NCI-H2171 (cell line): ENCODE measurements at regions not wholly inside any gene's neighbourhood (a gene's known extent, or its start where the extent isn't known, plus 50 kb on each side); places are given as distances from the start of the nearest gene placed in this dataset.

ENCODE experiments used
- DNase-seq: peaks from one replicate; lab custom pipeline; 2025; lab: John Stamatoyannopoulos, UW

DNA sequence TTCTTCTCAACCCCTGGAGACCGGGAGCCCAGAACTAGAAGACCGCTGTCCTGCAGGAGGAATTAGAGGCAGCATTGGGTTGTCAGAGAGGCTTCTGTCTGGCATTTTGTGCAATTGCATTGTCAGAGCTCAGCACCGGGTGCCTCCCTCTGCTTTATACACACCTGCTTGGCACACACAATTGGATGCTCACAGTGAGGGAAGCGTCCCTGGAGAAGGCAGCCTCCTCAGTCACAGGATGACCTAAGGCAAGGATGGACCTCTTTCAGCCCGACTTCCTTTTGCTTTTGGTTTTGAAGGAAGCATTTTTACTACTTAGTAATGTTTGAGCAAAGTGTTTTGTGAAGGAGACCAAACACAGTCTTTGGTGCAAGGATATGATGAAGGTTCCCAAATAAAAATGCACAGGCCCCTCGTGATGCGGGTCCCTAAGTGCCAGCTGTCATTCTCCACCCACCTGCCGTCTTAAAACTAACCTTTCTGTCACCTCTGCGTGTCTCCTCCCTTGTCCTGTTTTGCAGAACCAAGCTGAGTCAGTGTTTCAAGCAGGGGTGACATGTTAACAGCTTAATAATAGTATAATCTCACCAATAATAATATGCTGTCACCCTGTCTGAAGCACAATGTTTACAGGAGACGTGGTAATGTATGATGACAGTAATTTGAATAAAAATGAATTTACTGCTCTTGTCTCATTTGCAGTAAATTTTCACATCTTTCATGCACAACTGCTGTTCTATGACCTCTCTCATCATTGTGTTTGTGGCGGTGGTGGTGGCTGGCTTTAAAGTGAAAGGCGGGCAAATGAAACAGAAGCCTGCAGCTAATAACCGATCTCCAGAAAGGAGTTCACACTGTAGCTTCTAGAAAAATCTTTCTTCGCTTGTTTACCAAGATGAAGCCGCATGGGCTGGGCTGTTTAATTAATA lies 430.2 kb upstream of the MKI67 start:
- DNase-seq, result no peak

GRCh38 chr10:128557149-128557710 lies 431.0 kb upstream of the MKI67 start:
- no peak for DNase-seq

GRCh38 chr10:128560406-128560805 lies 434.2 kb upstream of the MKI67 start:
- DNase-seq, result no peak

- no peak for DNase-seq
These were observed 434.8 kb upstream of the MKI67 start for GRCh38 chr10:128560993-128561392.

DNA sequence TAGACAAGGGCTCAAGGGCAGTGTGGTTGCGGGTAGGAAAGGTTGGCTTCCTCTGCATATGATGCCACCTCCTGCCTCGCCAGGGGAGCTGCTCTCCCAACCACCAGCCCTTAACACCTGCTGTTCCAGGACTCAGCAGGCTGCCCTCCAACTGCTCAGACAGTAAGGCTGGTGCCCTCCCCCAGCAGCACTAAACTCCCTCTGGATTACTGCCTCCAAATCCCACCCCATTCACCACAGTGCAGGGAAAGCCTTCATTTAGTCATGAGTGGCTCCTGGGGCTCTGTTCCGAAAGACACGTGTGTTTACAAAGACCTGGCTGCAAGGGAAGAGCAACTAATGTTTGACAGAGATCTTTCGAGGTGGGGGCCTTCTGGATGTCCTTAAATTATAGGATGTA lies 437.2 kb upstream of the MKI67 start:
- DNase-seq, result no peak

DNA sequence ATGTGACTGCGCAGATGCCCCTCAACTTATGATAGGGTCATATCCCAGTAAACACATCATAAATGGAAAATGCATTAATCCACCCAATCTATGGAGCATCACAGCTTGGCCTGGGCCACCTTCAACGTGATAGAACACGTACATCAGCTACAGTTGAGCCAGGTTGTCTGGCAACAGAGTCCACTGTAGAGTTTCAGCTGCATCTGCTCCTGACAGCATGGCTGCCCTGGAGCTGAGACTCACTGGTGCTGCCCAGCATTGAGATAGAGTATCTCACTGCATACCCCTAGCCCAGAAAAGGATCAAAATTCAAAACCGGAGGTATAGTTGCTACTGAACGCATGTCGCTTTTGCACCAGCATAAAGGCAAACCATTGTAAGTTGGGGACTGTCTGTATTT lies 437.7 kb upstream of the MKI67 start:
- no peak for DNase-seq

DNA sequence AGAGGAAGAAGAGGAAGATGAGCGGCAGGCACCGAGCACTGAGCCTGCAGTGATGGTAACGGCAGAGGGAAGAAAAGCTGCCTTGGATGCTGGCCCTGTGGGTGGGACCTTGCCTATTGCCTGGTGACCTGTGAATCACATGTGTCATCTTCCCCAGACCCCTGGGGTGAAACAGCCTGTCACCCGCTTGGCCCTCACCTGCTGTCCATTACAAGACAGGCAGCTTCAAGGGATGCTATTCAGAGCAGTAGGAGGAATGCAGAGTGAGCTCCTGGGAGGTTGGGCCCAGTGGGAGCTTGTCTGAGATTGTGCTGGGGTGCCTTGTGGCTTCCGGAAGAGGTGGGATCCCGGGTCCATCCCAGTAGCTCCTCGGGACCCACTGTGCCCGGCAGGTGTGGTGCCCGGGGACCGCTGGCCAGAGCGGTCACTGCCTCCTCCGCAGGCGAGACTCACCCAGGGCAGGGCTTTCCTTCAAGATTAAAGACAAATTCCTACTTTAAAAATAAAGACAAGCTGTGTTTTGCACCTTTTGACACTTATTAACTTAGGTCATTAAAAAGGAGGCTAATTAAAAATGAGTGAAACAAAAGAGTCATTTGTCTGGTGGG lies 440.2 kb upstream of the MKI67 start:
- no peak for DNase-seq

DNA sequence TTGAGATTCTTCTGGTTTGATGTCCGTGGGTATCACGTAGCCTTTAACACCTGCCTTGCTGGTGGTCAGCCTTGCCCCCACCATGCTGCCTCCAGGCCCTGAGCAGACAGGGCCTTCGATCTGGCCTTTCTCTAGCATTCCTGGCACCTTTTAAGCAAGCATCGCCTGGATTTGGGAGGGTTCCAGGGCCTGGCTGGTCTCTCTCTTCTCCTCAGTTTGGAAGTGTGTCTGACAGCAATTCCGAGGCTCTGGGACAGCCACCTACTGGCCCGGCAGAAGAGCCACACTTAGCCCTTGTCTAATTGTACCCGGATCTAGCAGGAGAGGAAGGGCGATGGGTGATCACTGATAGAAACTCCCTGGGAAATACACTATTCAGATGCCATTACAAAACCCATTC lies 441.3 kb upstream of the MKI67 start:
- no peak for DNase-seq

DNA sequence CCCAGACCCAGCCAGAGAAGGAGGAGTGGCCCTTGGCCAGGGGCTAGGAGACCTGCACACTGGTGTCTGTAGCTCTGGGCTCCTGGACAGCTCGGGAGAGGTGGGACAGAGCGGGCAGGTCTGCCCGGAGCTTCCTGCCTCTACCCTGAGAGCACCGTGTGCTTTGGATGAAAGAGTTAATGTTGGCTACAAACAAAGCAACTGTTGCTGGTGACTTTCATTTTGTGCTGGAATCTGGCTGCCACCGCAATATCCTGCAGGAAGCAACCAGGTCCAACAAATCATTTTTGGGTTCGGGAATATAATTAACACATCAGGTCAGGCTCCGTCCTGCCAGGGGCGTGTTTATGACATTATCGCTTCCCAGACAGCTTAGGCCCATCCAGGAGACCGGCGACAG lies 441.8 kb upstream of the MKI67 start:
- no peak for DNase-seq

- DNase-seq, result no peak
These were observed 442.3 kb upstream of the MKI67 start for GRCh38 chr10:128568491-128568890.

- DNase-seq, result peak; percentile 79
These were observed 443.0 kb upstream of the MKI67 start for GRCh38 chr10:128568990-128569945.

- DNase-seq, result no peak
These were observed 444.2 kb upstream of the MKI67 start for GRCh38 chr10:128570319-128570995.

GRCh38 chr10:128571071-128571470 lies 444.8 kb upstream of the MKI67 start:
- DNase-seq, result no peak

GRCh38 chr10:128571745-128572144 lies 445.5 kb upstream of the MKI67 start:
- DNase-seq, result no peak

DNA sequence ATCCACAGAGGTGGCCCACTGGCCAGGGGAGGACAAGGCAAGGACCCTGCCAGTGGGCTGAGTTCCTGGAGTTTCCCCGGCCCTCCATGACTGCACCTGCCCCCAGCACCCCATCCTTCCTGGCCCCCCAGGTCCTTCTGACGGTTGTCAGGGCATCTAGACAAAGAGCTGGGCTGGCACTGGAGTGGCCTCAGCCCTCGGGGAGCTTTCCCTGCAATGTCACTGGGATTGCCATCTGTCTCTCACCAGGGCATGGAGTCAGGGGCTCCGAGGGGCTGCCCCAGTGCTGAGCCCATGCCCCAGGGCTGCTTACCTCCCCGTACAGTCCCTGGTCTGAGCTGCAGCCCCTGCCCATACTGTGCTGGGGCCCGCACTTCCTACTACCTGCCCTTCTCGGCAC lies 446.5 kb upstream of the MKI67 start:
- DNase-seq, result no peak

GRCh38 chr10:128573281-128573845 lies 447.1 kb upstream of the MKI67 start:
- DNase-seq, result no peak

DNA sequence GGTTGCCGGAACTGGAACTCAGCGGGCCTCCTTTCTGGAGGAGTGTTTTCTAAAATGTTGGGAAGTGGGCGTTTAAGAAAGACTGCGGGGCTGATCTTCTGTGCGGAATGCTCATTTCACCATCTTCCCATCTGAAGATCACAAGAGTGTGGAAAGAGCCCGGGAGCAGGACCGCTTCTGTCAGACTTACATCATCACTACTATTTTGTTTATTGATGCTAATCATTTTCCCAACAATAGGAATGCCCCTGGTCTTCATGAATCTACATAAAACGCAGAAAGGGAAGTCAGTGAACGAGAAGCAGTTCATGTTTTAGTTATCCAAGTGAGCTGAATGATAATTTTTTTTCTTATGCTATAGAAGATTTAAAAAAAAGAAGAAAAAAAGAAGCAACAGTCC lies 447.8 kb upstream of the MKI67 start:
- DNase-seq, result no peak

DNA sequence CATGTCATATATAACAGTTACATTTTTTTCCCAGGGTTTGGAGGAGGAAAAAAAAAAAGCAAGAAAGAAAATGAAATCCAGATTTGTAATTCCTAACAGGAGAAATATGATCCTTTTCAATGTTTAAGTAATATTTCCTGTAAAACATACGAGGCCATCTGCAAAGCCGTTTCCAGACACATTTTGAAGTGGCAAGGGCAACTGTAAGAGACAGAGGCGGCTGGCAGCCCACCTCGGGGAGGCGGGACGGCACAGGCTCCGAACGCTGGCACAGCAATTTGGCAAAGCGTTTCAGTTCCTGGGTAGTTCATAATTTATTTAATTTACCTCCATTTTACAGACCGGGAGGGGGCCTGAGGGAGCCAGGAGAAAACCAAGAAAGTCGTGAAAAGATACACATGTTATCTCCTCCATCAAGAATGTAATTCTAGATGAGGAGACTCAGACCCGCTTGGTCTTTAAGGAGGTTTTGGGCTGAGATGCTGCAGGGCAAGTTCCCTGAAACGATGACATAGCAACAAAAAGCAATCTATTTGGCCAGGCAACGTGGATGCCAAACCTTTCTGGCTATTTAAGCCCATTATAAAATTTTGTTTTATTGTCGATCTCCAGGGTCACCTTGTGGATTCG lies 448.5 kb upstream of the MKI67 start:
- no peak for DNase-seq

DNA sequence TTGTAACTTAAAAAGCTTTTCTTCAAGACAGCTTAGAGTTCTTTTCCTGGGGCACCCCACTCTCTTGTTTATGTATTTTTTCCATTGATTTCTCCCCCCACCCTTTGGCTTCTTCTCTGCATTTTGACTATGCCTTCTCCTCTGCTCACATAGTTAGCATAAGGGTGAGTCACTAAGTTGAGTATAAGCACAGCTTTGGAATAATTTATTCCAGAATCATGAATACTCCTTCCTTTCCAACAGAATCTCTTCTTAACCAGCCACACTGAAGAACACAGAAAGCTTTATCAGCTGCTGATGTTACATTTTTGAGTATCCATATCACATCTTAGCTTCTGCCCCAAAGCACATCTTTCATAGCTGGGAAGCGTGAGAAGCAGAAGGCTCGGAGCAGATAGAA lies 449.5 kb upstream of the MKI67 start:
- DNase-seq, result no peak

- DNase-seq, result no peak
These were observed 450.1 kb upstream of the MKI67 start for GRCh38 chr10:128576336-128576735.
